RWPE2 (cell line): ENCODE measurements at regions not wholly inside any gene's neighbourhood (a gene's known extent, or its start where the extent isn't known, plus 50 kb on each side); places are given as distances from the start of the nearest gene placed in this dataset.
A peak's percentile ranks its signal among the peaks of the same experiment; 100 is the strongest.

ENCODE experiments used
- ATAC-seq: fragments of 200-7000 bp; cut with Tn5 transposase; 3 replicates; pipeline ENCODE4 v1.9.1; 2021; ENCODE audit warnings: low read depth
- DNase-seq: peaks from one replicate; pipeline ENCODE4 v3.0.0-alpha.2; 2020; ENCODE audit warnings: low spot score
- H3K27ac ChIP-seq: fragments of 450-650 bp; 2 replicates; pipeline ENCODE4 v1.5.1; 2017; ENCODE audit warnings: mild to moderate bottlenecking; ENCODE audit not compliant: poor library complexity, severe bottlenecking
- H3K27me3 ChIP-seq: fragments of 250-450 bp; sonication (Bioruptor Pico); 2 replicates; pipeline ENCODE4 v1.5.1; 2021; ENCODE audit warnings: mild to moderate bottlenecking, moderate library complexity; ENCODE audit not compliant: insufficient read depth, poor library complexity, severe bottlenecking
- H3K36me3 ChIP-seq: fragments of 250-450 bp; sonication (Bioruptor Pico); 2 replicates; pipeline ENCODE4 v1.5.1; 2020; ENCODE audit warnings: low read depth, mild to moderate bottlenecking, moderate library complexity
- H3K4me1 ChIP-seq: fragments of 250-450 bp; sonication (Bioruptor Pico); 2 replicates; pipeline ENCODE4 v1.5.1; 2021; ENCODE audit warnings: mild to moderate bottlenecking, moderate library complexity; ENCODE audit not compliant: insufficient read depth, poor library complexity, severe bottlenecking
- H3K4me3 ChIP-seq: fragments of 250-450 bp; sonication (Bioruptor Pico); 2 replicates; pipeline ENCODE4 v1.5.1; 2021; ENCODE audit warnings: mild to moderate bottlenecking, moderate library complexity; ENCODE audit not compliant: severe bottlenecking
- H3K9me3 ChIP-seq: fragments of 250-450 bp; sonication (Bioruptor Pico); 2 replicates; pipeline ENCODE4 v1.5.1; 2021; ENCODE audit warnings: mild to moderate bottlenecking, moderate library complexity; ENCODE audit not compliant: severe bottlenecking
- CTCF ChIP-seq: fragments of 450-650 bp; IDR thresholded peaks from one replicate; pipeline ENCODE4 v1.5.1; 2017; ENCODE audit warnings: mild to moderate bottlenecking, moderate library complexity; ENCODE audit not compliant: poor library complexity, severe bottlenecking

GRCh38 chr5:106976363-106976762, 694.4 kb downstream of the EFNA5 start:
- Histone ChIP-seq H3K9me3 (no peaks in the 10 kb centered on the region), H3K4me1 (no peaks in the 10 kb centered on the region), H3K27me3 (no peaks in the 10 kb centered on the region), H3K36me3 (no peaks in the 10 kb centered on the region), H3K27ac (no peak overlapping the region), H3K4me3 (no peak overlapping the region)
- no peak for ATAC-seq
- TF ChIP-seq CTCF, result no peak
- DNase-seq, result no peak

- H3K4me3 ChIP-seq, result no peak overlapping the region
- ATAC-seq (no peak), DNase-seq (no peak)
- no peak overlapping the region for H3K27ac ChIP-seq
- no peaks in the 10 kb centered on the region for H3K9me3 ChIP-seq
- H3K4me1 ChIP-seq, result no peaks in the 10 kb centered on the region
- no peaks in the 10 kb centered on the region for H3K27me3 ChIP-seq
- no peaks in the 10 kb centered on the region for H3K36me3 ChIP-seq
- TF ChIP-seq CTCF, result no peak
Observed at GRCh38 chr5:106974272-106974671, 696.5 kb downstream of the EFNA5 start.

GRCh38 chr5:106966686-106967315, 703.9 kb downstream of the EFNA5 start:
- TF ChIP-seq CTCF, result no peak
- no peak overlapping the region for H3K27ac ChIP-seq
- H3K36me3 ChIP-seq, result no peaks in the 10 kb centered on the region
- peak; percentile 50; the same call in 1 of the 3 replicates for ATAC-seq
- DNase-seq, result no peak
- H3K4me3 ChIP-seq, result no peak overlapping the region
- H3K4me1 ChIP-seq, result no peaks in the 10 kb centered on the region
- H3K27me3 ChIP-seq, result no peaks in the 10 kb centered on the region
- no peaks in the 10 kb centered on the region for H3K9me3 ChIP-seq

- H3K36me3 ChIP-seq, result no peaks in the 10 kb centered on the region
- no peaks in the 10 kb centered on the region for H3K4me1 ChIP-seq
- ATAC-seq (peak; percentile 67; the same call in 2 of the 3 replicates), DNase-seq (no peak)
- H3K9me3 ChIP-seq, result no peaks in the 10 kb centered on the region
- no peak for TF ChIP-seq CTCF
- no peak overlapping the region for H3K27ac ChIP-seq
- H3K4me3 ChIP-seq, result no peak overlapping the region
- H3K27me3 ChIP-seq, result no peaks in the 10 kb centered on the region
Observed at GRCh38 chr5:106964132-106964531, 706.6 kb downstream of the EFNA5 start.

GRCh38 chr5:106963630-106964029, 707.1 kb downstream of the EFNA5 start:
- Histone ChIP-seq H3K9me3 (no peaks in the 10 kb centered on the region), H3K36me3 (no peaks in the 10 kb centered on the region), H3K27ac (no peak overlapping the region), H3K4me3 (no peak overlapping the region), H3K27me3 (no peaks in the 10 kb centered on the region), H3K4me1 (no peaks in the 10 kb centered on the region)
- ATAC-seq, result no peak
- TF ChIP-seq CTCF, result no peak
- DNase-seq, result no peak
